HG02642 (cell line): ENCODE measurements at regions not wholly inside any gene's neighbourhood (a gene's known extent, or its start where the extent isn't known, plus 50 kb on each side); places are given as distances from the start of the nearest gene placed in this dataset.
"Not testable (repeated sequence)": the region's sequence is repeated elsewhere in the genome, so short reads cannot be mapped to it uniquely, and the experiment has no call there.

ENCODE experiments used
- ATAC-seq: cut with Tn5 transposase; IDR thresholded peaks from one replicate; pipeline ENCODE4 v1.9.1; 2021; ENCODE audit warnings: mild to moderate bottlenecking; ENCODE audit not compliant: unreplicated experiment, poor library complexity

GRCh38 chr6:22736740-22737139 lies 167.4 kb downstream of the HDGFL1 start:
- no peak for ATAC-seq

- ATAC-seq: no peak
These were observed 168.0 kb downstream of the HDGFL1 start for GRCh38 chr6:22737331-22737730.

GRCh38 chr6:22738194-22738593 lies 168.8 kb downstream of the HDGFL1 start:
- no peak for ATAC-seq

- no peak for ATAC-seq
These were observed 178.2 kb downstream of the HDGFL1 start for GRCh38 chr6:22747571-22747970.

GRCh38 chr6:22748681-22749080 lies 179.3 kb downstream of the HDGFL1 start:
- no peak for ATAC-seq

- ATAC-seq: no peak
These were observed 180.3 kb downstream of the HDGFL1 start for GRCh38 chr6:22749696-22750095.

- no peak for ATAC-seq
These were observed 181.9 kb downstream of the HDGFL1 start for GRCh38 chr6:22751223-22751622.

- no peak for ATAC-seq
These were observed 183.2 kb downstream of the HDGFL1 start for GRCh38 chr6:22752522-22752921.

GRCh38 chr6:22754061-22754460 lies 184.7 kb downstream of the HDGFL1 start:
- no peak for ATAC-seq

- no peak for ATAC-seq
These were observed 186.2 kb downstream of the HDGFL1 start for GRCh38 chr6:22755605-22756004.

GRCh38 chr6:22756365-22756764 lies 187.0 kb downstream of the HDGFL1 start:
- ATAC-seq: no peak

- ATAC-seq: no peak
These were observed 195.1 kb downstream of the HDGFL1 start for GRCh38 chr6:22764496-22764895.

- no peak for ATAC-seq
These were observed 195.6 kb downstream of the HDGFL1 start for GRCh38 chr6:22765015-22765414.

GRCh38 chr6:22766979-22767378 lies 197.6 kb downstream of the HDGFL1 start:
- no peak for ATAC-seq

GRCh38 chr6:22770054-22770453 lies 200.7 kb downstream of the HDGFL1 start:
- ATAC-seq: no peak

- no peak for ATAC-seq
These were observed 204.8 kb downstream of the HDGFL1 start for GRCh38 chr6:22774129-22774528.

GRCh38 chr6:22778438-22778837 lies 209.1 kb downstream of the HDGFL1 start:
- not testable (repeated sequence) for ATAC-seq

GRCh38 chr6:22779062-22779461 lies 209.7 kb downstream of the HDGFL1 start:
- ATAC-seq: no peak

GRCh38 chr6:22783931-22784330 lies 214.6 kb downstream of the HDGFL1 start:
- ATAC-seq: no peak

GRCh38 chr6:22784601-22785410 lies 215.4 kb downstream of the HDGFL1 start:
- no peak for ATAC-seq

GRCh38 chr6:22788038-22788437 lies 218.7 kb downstream of the HDGFL1 start:
- ATAC-seq: no peak

GRCh38 chr6:22789315-22789714 lies 219.9 kb downstream of the HDGFL1 start:
- no peak for ATAC-seq
